GM23338 (cell line): ENCODE measurements at regions not wholly inside any gene's neighbourhood (a gene's known extent, or its start where the extent isn't known, plus 50 kb on each side); places are given as distances from the start of the nearest gene placed in this dataset.

ENCODE experiments used
- ATAC-seq: fragments of 200-7000 bp; cut with Tn5 transposase; 3 replicates; pipeline ENCODE4 v1.9.1; 2020
- DNase-seq: peaks from one replicate; pipeline ENCODE4 v3.0.0-alpha.2; 2015; ENCODE audit warnings: low spot score
- H2AFZ ChIP-seq: fragments of 200-600 bp; sonication (generic); 2 replicates; pipeline ENCODE4 v1.8.0; 2016; ENCODE audit warnings: antibody characterized with exemption, mild to moderate bottlenecking, moderate library complexity
- H3F3A ChIP-seq: fragments of 200-600 bp; sonication (generic); replicated peaks from 2 replicates; pipeline ENCODE4 v1.8.0; 2017; ENCODE audit warnings: antibody characterized with exemption, mixed run types, low read depth
- H3K27ac ChIP-seq: fragments of 200-600 bp; sonication (generic); 2 replicates; pipeline ENCODE4 v1.6.1; 2016; ENCODE audit warnings: low read depth
- H3K27me3 ChIP-seq: fragments of 200-600 bp; sonication (generic); 2 replicates; pipeline ENCODE4 v1.8.0; 2016; ENCODE audit warnings: mild to moderate bottlenecking, mixed run types, moderate library complexity; ENCODE audit not compliant: insufficient read depth
- H3K36me3 ChIP-seq: fragments of 200-600 bp; sonication (generic); 2 replicates; pipeline ENCODE4 v1.8.0; 2016; ENCODE audit warnings: mild to moderate bottlenecking; ENCODE audit not compliant: insufficient read depth
- H3K4me1 ChIP-seq: fragments of 200-600 bp; sonication (generic); 2 replicates; pipeline ENCODE4 v1.8.0; 2016; ENCODE audit warnings: mild to moderate bottlenecking, moderate library complexity; ENCODE audit not compliant: insufficient read depth
- H3K4me2 ChIP-seq: fragments of 200-600 bp; sonication (generic); 2 replicates; pipeline ENCODE4 v1.7.1; 2017; ENCODE audit warnings: mixed run types
- H3K4me3 ChIP-seq: fragments of 200-600 bp; sonication (generic); 2 replicates; pipeline ENCODE4 v1.6.1; 2016; ENCODE audit warnings: mixed run types
- H3K79me2 ChIP-seq: fragments of 200-600 bp; sonication (generic); replicated peaks from 2 replicates; pipeline ENCODE4 v1.8.0; 2017; ENCODE audit warnings: mild to moderate bottlenecking; ENCODE audit not compliant: insufficient read depth
- H3K9me2 ChIP-seq: fragments of 200-600 bp; sonication (generic); 2 replicates; pipeline ENCODE4 v1.8.0; 2017; ENCODE audit not compliant: insufficient read depth
- H4K20me1 ChIP-seq: fragments of 200-600 bp; sonication (generic); replicated peaks from 2 replicates; pipeline ENCODE4 v1.8.0; 2017; ENCODE audit warnings: mild to moderate bottlenecking; ENCODE audit not compliant: insufficient read depth
- H3K27ac Mint-ChIP-seq: 2 replicates; pipeline ENCODE4 v1.8.0; 2020; ENCODE audit warnings: inconsistent platforms, mild to moderate bottlenecking, moderate library complexity, mixed read lengths
- H3K27me3 Mint-ChIP-seq: 3 replicates; pipeline ENCODE4 v1.8.0; 2022; ENCODE audit warnings: low read depth, mild to moderate bottlenecking, moderate library complexity, mixed read lengths, inconsistent platforms; ENCODE audit not compliant: insufficient read depth, poor library complexity
- H3K36me3 Mint-ChIP-seq: 3 replicates; pipeline ENCODE4 v1.8.0; 2021; ENCODE audit warnings: low read depth, mild to moderate bottlenecking, inconsistent platforms, moderate library complexity, mixed read lengths
- H3K4me1 Mint-ChIP-seq: 3 replicates; pipeline ENCODE4 v1.8.0; 2020; ENCODE audit warnings: mild to moderate bottlenecking, inconsistent platforms, mixed read lengths
- H3K4me3 Mint-ChIP-seq: 3 replicates; pipeline ENCODE4 v1.8.0; 2021; ENCODE audit warnings: moderate library complexity, mild to moderate bottlenecking, inconsistent platforms, mixed read lengths
- H3K9me3 Mint-ChIP-seq: 3 replicates; pipeline ENCODE4 v1.8.0; 2020; ENCODE audit warnings: moderate library complexity, mild to moderate bottlenecking, inconsistent platforms, mixed read lengths
- ETS1 ChIP-seq: IDR thresholded peaks from 2 replicates; pipeline ENCODE4 v1.6.1; 2016; ENCODE audit warnings: antibody characterized with exemption
- EZH2 ChIP-seq: fragments of 200-600 bp; sonication (generic); IDR thresholded peaks from one replicate; pipeline ENCODE4 v1.8.0; 2017; ENCODE audit warnings: antibody characterized with exemption, mild to moderate bottlenecking, low read depth; ENCODE audit not compliant: unreplicated experiment
- JUNB ChIP-seq: IDR thresholded peaks from one replicate; pipeline ENCODE4 v1.6.1; 2016; ENCODE audit warnings: antibody characterized with exemption; ENCODE audit not compliant: unreplicated experiment
- ZNF331 ChIP-seq: fragments of 250-450 bp; sonication (Bioruptor Pico); IDR thresholded peaks from 2 replicates; pipeline ENCODE4 v1.5.0; 2020; ENCODE audit warnings: low read depth, mild to moderate bottlenecking, moderate library complexity
- TF ChIP-seq, protein P1 (sequence below): fragments of 250-450 bp; sonication (Bioruptor Pico); IDR thresholded peaks from 2 replicates; pipeline ENCODE4 v1.5.0; 2020; ENCODE audit warnings: mild to moderate bottlenecking, moderate library complexity
- TF ChIP-seq, protein P2 (sequence below), 2 experiments: fragments of 200-600 bp in 1 of 2; sonication (generic) in 1 of 2; conservative IDR thresholded peaks; 2 replicates each; pipeline versions ENCODE4 v1.5.1 to v1.6.1; 2016 to 2017; ENCODE audit warnings: antibody characterized with exemption in 2 of 2, low read depth in 2 of 2, mild to moderate bottlenecking in 2 of 2, moderate library complexity in 1 of 2

GRCh38 chr2:129231924-129232323 lies 747.5 kb upstream of the RAB6C start (continued):
- TF ChIP-seq, protein P1, sequence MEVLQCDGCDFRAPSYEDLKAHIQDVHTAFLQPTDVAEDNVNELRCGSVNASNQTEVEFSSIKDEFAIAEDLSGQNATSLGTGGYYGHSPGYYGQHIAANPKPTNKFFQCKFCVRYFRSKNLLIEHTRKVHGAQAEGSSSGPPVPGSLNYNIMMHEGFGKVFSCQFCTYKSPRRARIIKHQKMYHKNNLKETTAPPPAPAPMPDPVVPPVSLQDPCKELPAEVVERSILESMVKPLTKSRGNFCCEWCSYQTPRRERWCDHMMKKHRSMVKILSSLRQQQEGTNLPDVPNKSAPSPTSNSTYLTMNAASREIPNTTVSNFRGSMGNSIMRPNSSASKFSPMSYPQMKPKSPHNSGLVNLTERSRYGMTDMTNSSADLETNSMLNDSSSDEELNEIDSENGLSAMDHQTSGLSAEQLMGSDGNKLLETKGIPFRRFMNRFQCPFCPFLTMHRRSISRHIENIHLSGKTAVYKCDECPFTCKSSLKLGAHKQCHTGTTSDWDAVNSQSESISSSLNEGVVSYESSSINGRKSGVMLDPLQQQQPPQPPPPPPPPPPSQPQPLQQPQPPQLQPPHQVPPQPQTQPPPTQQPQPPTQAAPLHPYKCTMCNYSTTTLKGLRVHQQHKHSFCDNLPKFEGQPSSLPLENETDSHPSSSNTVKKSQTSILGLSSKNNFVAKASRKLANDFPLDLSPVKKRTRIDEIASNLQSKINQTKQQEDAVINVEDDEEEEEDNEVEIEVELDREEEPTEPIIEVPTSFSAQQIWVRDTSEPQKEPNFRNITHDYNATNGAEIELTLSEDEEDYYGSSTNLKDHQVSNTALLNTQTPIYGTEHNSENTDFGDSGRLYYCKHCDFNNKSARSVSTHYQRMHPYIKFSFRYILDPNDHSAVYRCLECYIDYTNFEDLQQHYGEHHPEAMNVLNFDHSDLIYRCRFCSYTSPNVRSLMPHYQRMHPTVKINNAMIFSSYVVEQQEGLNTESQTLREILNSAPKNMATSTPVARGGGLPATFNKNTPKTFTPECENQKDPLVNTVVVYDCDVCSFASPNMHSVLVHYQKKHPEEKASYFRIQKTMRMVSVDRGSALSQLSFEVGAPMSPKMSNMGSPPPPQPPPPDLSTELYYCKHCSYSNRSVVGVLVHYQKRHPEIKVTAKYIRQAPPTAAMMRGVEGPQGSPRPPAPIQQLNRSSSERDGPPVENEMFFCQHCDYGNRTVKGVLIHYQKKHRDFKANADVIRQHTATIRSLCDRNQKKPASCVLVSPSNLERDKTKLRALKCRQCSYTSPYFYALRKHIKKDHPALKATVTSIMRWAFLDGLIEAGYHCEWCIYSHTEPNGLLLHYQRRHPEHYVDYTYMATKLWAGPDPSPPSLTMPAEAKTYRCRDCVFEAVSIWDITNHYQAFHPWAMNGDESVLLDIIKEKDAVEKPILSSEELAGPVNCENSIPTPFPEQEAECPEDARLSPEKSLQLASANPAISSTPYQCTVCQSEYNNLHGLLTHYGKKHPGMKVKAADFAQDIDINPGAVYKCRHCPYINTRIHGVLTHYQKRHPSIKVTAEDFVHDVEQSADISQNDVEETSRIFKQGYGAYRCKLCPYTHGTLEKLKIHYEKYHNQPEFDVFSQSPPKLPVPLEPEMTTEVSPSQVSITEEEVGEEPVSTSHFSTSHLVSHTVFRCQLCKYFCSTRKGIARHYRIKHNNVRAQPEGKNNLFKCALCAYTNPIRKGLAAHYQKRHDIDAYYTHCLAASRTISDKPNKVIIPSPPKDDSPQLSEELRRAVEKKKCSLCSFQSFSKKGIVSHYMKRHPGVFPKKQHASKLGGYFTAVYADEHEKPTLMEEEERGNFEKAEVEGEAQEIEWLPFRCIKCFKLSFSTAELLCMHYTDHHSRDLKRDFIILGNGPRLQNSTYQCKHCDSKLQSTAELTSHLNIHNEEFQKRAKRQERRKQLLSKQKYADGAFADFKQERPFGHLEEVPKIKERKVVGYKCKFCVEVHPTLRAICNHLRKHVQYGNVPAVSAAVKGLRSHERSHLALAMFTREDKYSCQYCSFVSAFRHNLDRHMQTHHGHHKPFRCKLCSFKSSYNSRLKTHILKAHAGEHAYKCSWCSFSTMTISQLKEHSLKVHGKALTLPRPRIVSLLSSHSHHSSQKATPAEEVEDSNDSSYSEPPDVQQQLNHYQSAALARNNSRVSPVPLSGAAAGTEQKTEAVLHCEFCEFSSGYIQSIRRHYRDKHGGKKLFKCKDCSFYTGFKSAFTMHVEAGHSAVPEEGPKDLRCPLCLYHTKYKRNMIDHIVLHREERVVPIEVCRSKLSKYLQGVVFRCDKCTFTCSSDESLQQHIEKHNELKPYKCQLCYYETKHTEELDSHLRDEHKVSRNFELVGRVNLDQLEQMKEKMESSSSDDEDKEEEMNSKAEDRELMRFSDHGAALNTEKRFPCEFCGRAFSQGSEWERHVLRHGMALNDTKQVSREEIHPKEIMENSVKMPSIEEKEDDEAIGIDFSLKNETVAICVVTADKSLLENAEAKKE (CRISPR knock-in tag), result no peak
- TF ChIP-seq ETS1 (no peak), JUNB (no peak)

- no peak overlapping the region for H3K4me3 Mint-ChIP-seq
- Histone ChIP-seq H3K36me3 (no peaks in the 10 kb centered on the region), H3K27me3 (no peaks in the 10 kb centered on the region), H3K4me3 (no peak overlapping the region), H3K79me2 (no peaks in the 10 kb centered on the region), H3K4me2 (no peak overlapping the region), H3K27ac (no peak overlapping the region), H4K20me1 (no peaks in the 10 kb centered on the region), H3K4me1 (no peaks in the 10 kb centered on the region), H3F3A (no peaks in the 10 kb centered on the region), H2AFZ (no peak overlapping the region), H3K9me2 (0 out of 2 replicates have a peak, but pooled peaks cover 6% of the 10 kb centered on the region)
- no peaks in the 10 kb centered on the region for H3K4me1 Mint-ChIP-seq
- H3K36me3 Mint-ChIP-seq, result no peaks in the 10 kb centered on the region
- H3K27me3 Mint-ChIP-seq, result peaks cover under 1% of the 10 kb centered on the region
- no peak for DNase-seq
- no peak overlapping the region for H3K27ac Mint-ChIP-seq
- TF ChIP-seq JUNB (no peak), EZH2 (no peak), ETS1 (no peak), ZNF331 (CRISPR knock-in tag) (no peak)
- TF ChIP-seq, protein P2, sequence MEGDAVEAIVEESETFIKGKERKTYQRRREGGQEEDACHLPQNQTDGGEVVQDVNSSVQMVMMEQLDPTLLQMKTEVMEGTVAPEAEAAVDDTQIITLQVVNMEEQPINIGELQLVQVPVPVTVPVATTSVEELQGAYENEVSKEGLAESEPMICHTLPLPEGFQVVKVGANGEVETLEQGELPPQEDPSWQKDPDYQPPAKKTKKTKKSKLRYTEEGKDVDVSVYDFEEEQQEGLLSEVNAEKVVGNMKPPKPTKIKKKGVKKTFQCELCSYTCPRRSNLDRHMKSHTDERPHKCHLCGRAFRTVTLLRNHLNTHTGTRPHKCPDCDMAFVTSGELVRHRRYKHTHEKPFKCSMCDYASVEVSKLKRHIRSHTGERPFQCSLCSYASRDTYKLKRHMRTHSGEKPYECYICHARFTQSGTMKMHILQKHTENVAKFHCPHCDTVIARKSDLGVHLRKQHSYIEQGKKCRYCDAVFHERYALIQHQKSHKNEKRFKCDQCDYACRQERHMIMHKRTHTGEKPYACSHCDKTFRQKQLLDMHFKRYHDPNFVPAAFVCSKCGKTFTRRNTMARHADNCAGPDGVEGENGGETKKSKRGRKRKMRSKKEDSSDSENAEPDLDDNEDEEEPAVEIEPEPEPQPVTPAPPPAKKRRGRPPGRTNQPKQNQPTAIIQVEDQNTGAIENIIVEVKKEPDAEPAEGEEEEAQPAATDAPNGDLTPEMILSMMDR (conservative IDR thresholded peaks at IDR 0.05; ENCODE audit: low read depth in 2 of 2), result no peak
- no peak for ATAC-seq
- no peaks in the 10 kb centered on the region for H3K9me3 Mint-ChIP-seq
These were observed 746.3 kb upstream of the RAB6C start for GRCh38 chr2:129233166-129233565.
